ENCODE measurements at regions not wholly inside any gene's neighbourhood (a gene's known extent, or its start where the extent isn't known, plus 50 kb on each side); places are given as distances from the start of the nearest gene placed in this dataset.

- Histone ChIP-seq H4K20me1 (ENCODE audit: control insufficient read depth, insufficient read depth, low read depth, low read length) (no peaks in the 10 kb centered on the region), H3K27me3 (ENCODE audit: control insufficient read depth, low read length) (no peaks in the 10 kb centered on the region), H3K79me2 (ENCODE audit: control insufficient read depth, low read length) (no peaks in the 10 kb centered on the region), H3K4me3 (ENCODE audit: low read length) (no peak overlapping the region), H3F3A (ENCODE audit: control insufficient read depth, insufficient read depth) (no peaks in the 10 kb centered on the region), H3K4me1 (ENCODE audit: control insufficient read depth, low read length) (peaks cover 4% of the 10 kb centered on the region; the same call in 1 of the 2 replicates), H3K9me3 (ENCODE audit: control insufficient read depth, insufficient read depth, low read length) (no peaks in the 10 kb centered on the region), H3K27ac (ENCODE audit: low read depth, low read length) (no peak overlapping the region), H3K4me2 (ENCODE audit: low read length) (no peak overlapping the region), H3K9me2 (replicated peaks; ENCODE audit: control insufficient read depth, low read length) (no peaks in the 10 kb centered on the region), H3K36me3 (ENCODE audit: control insufficient read depth, low read length) (no peaks in the 10 kb centered on the region)
- TF ChIP-seq CTCF (IDR thresholded peaks at IDR 0.05; ENCODE audit: low read depth, low read length, poor library complexity, severe bottlenecking), result no peak
- TF ChIP-seq EZH2phosphoT487 (IDR thresholded peaks at IDR 0.05; ENCODE audit: borderline replicate concordance, low read length), result no peak
These were observed 102.4 kb upstream of the NR3C1 start for GRCh38 chr5:143505934-143506333.

GRCh38 chr5:143505354-143505753 lies 101.9 kb upstream of the NR3C1 start:
- Histone ChIP-seq H3K9me2 (replicated peaks; ENCODE audit: control insufficient read depth, low read length) (no peaks in the 10 kb centered on the region), H3K9me3 (ENCODE audit: control insufficient read depth, insufficient read depth, low read length) (no peaks in the 10 kb centered on the region), H3K79me2 (ENCODE audit: control insufficient read depth, low read length) (no peaks in the 10 kb centered on the region), H3K36me3 (ENCODE audit: control insufficient read depth, low read length) (no peaks in the 10 kb centered on the region), H3K27ac (ENCODE audit: low read depth, low read length) (no peak overlapping the region), H4K20me1 (ENCODE audit: control insufficient read depth, insufficient read depth, low read depth, low read length) (no peaks in the 10 kb centered on the region), H3K27me3 (ENCODE audit: control insufficient read depth, low read length) (no peaks in the 10 kb centered on the region), H3K4me1 (ENCODE audit: control insufficient read depth, low read length) (peaks cover 4% of the 10 kb centered on the region; the same call in 1 of the 2 replicates), H3K4me2 (ENCODE audit: low read length) (no peak overlapping the region), H3K4me3 (ENCODE audit: low read length) (no peak overlapping the region), H3F3A (ENCODE audit: control insufficient read depth, insufficient read depth) (no peaks in the 10 kb centered on the region)
- TF ChIP-seq EZH2phosphoT487 (IDR thresholded peaks at IDR 0.05; ENCODE audit: borderline replicate concordance, low read length), result no peak
- TF ChIP-seq CTCF (IDR thresholded peaks at IDR 0.05; ENCODE audit: low read depth, low read length, poor library complexity, severe bottlenecking), result no peak

GRCh38 chr5:143501310-143502044 lies 98.0 kb upstream of the NR3C1 start:
- no peak overlapping the region for H3K4me3 ChIP-seq (ENCODE audit: low read length)
- no peaks in the 10 kb centered on the region for H3K27me3 ChIP-seq (ENCODE audit: control insufficient read depth, low read length)
- H3K27ac ChIP-seq (ENCODE audit: low read depth, low read length), result no peak overlapping the region
- H3F3A ChIP-seq (ENCODE audit: control insufficient read depth, insufficient read depth), result no peaks in the 10 kb centered on the region
- H4K20me1 ChIP-seq (ENCODE audit: control insufficient read depth, insufficient read depth, low read depth, low read length), result no peaks in the 10 kb centered on the region
- TF ChIP-seq CTCF (IDR thresholded peaks at IDR 0.05; ENCODE audit: low read depth, low read length, poor library complexity, severe bottlenecking) (no peak), EZH2phosphoT487 (IDR thresholded peaks at IDR 0.05; ENCODE audit: borderline replicate concordance, low read length) (no peak)
- H3K79me2 ChIP-seq (ENCODE audit: control insufficient read depth, low read length), result no peaks in the 10 kb centered on the region
- no peaks in the 10 kb centered on the region for H3K36me3 ChIP-seq (ENCODE audit: control insufficient read depth, low read length)
- H3K9me2 ChIP-seq (replicated peaks; ENCODE audit: control insufficient read depth, low read length), result no peaks in the 10 kb centered on the region
- no peak overlapping the region for H3K4me2 ChIP-seq (ENCODE audit: low read length)
- no peaks in the 10 kb centered on the region for H3K4me1 ChIP-seq (ENCODE audit: control insufficient read depth, low read length)
- no peaks in the 10 kb centered on the region for H3K9me3 ChIP-seq (ENCODE audit: control insufficient read depth, insufficient read depth, low read length)

All from DOHH2 (cell line).